ENCODE measurements at regions not wholly inside any gene's neighbourhood (a gene's known extent, or its start where the extent isn't known, plus 50 kb on each side); places are given as distances from the start of the nearest gene placed in this dataset.

DNA sequence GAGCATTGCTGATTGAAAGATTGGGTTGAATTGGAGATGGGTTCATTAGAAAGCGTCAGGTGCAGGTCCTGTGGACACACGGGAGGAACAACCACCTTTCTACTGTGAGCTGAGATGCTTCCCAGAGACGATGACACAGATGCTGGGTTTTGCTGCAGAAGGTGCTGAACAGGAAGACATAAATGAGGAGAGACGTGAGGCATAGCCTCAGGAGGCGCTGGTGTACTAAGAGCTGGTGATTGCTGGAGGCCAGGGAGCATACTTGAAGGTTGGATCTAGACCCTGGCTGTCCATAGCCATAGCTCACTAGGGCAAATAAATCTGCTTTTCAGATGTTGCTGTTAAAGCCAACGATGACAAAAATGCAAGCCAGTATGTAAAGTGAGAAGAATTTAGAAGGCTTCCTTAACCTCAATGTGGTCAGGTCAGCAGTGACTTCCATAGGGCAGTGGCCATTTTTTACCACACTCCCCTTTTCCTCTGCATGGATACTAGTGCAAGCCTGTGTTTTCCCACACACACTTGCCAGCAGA is 153.7 kb downstream of the SOX11 start:
- no peak for DNase-seq

DNA sequence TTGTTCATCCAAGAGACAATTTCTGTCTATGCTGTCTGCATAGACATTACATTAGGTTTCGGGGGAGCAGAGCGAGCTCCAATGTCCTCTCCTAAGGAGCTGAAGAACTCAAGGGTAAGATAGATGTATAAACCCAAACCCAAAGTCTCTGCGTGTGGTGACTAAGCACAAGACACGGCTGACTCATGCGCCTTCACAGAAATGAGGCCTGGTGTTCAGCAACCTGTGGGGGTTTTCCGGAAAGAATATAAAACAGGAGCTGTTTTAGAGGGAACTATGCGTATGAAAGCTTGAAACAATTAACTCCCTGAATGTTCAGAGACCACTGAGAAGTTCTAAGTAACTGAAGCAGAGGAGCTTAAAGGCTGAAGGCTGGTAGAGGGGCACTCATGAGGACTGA is 154.7 kb downstream of the SOX11 start:
- no peak for DNase-seq

DNA sequence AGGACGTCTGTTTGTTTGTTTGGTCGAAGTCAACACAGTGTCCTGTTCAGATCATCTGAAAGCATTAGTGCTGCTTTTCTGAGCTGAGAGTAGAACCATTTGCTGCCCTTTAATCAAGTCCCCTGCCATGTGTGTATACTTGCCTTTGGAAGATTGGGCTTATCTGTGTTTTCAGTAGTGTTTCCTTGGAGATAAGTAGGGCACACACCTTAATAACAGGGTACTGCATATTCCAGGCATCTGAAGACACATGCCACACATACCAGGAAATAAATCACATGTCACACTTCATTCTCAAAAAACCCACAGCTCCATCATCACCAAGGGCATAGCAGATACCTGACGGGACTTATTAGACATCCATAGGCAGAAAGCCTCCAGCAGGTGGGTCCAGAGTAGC is 157.4 kb downstream of the SOX11 start:
- DNase-seq: no peak

DNA sequence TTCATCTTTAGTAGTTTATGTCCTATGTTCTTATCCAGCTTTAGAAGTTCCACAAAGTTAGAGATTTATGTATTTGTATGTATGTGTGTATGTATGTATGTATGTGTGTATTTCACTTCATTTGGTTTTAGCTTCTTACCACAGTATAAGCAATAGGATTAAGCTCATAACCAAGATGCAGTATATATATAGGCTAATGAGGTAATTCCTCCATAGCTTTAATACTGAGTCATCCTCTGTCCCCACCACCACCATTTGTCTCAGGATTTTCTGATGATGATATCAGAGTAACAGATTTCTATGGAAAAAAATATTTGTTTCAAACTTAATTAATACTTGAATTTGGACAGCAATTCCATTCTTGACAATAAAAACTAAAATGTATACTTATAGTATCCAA is 159.2 kb downstream of the SOX11 start:
- no peak for DNase-seq

DNA sequence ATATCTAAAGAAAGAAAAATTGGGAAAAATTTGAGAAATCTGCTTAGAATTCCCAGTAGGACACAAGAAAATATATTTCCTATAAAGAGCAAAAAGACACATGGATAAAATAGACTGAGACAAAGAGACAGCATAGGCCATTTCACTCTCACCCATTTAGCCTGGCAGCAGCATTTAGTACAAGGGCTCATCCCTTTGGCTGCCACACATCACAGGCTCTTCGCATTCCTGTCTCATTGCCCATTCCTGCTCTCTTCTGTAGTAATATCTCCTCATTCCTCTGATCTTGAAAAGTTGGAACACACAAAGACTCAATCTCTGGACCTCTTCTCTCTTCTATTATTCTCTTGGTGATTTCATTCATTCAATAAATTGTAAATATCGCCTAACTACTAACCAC is 162.6 kb downstream of the SOX11 start:
- DNase-seq: no peak

DNA sequence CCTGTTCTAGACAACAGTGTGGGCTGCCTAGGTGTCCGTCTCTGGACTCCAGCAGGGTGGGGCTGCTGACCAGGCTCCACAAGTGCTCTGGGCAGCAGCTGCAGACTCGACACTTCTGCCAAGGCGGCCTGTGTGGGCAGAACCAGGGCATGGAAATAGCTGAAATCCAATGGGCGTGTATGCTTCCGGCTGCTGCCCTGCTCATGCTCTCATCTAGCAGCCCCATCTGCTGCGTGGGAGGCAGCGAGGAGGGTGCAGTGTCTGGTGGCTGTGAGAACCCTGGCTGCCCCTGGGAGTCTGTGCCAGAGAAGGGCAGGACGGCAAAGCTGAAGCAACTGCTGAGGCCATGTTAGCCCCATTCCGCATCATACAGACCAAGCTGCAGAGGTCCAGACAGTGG is 174.9 kb downstream of the SOX11 start:
- DNase-seq: no peak

DNA sequence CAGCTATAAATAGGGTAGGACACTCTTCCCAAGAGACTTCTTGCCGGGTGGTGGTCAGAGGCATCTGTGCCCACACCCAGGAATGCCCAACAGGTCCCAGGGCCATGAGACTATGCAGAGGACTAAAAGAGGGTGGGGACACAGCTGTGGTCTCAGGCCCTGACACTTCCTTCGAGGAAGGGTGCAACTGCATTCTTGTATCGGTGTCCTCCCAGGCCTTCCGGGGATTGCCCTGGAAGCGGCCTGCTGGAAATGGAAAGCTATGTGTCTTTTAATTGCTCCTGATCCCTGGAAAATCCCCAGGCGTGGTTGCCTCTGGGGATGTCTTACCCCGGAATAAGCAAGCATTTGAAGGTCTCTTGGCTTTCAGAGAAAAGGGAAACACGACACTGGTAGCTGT is 176.7 kb downstream of the SOX11 start:
- DNase-seq: no peak

DNA sequence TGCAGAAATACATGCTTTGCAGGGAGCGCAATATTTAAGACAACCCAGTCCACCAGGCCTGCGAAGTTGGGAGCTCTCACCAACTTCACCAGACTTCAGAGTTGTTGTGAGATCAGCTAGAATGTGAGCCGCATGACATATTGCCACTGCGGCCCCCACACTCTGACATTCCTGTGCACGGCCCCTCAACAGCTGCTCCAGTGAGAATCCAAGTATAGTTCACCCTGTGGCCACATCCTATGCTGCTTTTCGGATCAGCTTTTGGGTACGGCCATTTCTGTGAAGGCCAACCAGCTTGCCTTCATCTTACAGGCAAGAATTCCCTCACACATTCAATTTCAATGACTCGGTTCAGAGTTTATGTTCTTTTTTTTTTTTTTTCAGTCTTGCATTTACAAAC is 177.8 kb downstream of the SOX11 start:
- no peak for DNase-seq

DNA sequence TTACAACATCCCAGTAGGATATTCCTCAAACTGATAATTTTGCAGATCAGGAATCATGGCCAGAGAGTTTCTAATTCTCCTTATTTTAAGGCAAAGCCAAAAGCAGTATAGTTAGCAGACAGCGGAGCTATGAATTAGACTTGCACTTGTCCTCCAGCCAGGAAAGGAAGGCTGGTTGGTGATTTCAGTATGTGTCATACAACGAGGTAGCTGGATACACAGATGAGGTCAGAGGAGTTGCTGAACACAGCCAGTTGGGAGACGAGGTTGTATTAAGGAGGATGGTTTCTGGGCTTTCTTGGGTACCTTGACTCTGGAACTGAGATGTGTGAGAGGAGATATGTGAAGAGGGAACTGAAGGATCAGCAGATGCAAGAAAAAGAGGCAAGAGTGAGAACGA is 185.2 kb downstream of the SOX11 start:
- no peak for DNase-seq

DNA sequence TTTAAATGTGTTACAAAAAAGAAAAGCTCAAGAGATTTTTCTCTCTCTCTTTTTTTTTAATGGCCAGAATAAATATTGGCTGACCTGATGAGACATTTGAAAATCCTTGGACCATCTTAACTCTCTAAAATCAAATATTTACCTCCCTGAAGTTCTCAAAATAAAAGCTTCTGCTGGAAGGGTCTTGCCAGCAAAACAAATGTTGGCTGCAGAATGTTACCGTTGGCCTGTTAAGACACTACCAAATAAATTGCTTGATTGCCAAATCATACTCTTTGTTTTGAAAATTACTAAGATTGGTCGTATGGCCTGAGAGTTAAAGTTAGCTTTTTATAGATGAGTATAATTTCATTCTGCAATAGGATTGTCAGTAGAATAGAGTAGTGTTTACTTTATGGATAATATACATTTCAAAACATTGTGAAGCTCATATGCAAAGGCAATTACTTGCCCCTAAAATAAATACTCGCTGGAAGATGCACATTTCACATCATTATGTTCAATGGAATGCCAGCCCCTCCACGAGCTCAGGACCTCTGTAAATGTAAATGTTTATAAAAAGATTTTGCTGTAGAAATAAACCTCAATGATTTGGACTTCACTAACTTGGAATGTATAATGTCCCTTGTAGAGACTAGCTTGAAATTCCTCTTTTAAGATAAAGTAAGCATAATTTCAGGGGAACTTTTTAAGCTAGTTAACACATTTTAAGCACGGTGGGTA is 193.4 kb downstream of the SOX11 start:
- DNase-seq: no peak

DNA sequence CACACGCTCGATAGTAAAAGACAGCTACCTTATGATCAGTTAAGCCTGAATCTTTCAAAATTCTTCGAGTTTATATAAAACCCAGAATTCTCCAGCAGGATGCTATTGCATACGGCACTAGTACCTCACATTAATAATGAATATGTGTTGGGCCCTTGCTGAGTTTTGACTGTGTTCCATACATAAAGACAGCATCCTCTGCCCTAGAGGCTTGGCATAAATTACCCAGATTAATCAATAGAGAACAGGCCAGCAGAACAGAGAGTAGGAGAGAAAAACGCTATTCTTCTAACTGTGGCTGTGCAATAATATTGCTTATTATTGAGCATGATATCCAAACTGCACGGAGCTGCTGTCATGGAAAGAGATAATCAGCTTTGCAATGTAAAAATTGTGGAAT is 194.3 kb downstream of the SOX11 start:
- no peak for DNase-seq

DNA sequence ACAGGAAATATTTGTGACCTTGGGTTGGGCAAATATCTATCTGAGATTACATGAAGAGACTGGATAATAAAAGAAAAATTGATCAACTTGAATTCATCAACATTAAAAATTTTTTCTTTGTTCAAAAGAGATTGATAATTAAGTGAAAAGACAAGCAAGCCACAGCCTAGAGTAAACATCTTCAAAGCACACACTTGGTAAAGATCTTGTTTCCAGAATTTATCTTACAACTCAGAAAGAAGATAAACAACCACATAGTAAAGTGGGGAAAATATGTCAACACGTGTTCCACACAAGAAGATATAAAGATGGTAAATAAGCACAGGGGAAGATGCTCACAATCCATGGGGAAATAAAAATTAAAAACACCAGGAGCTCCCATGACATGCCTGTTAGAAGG is 195.9 kb downstream of the SOX11 start:
- DNase-seq: no peak

DNA sequence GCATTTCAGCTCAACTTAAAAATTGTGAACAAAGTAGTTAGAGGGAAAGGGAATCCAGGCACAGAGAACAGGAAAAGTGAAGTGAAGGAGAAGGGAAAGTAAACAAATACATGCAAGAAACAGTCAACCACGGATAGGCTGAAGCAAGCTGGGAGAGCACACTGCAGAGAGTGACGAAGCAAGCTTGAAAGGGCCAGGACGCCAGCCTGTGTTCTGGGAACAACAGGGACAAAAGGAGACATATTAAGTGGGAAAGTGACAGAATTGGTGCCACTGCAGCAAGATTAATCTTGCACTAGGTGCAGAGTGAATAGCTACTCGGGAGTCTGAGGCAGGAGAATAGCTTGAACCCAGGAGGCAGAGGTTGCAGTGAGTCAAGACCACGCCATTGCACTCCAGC is 197.3 kb downstream of the SOX11 start:
- DNase-seq: no peak

DNA sequence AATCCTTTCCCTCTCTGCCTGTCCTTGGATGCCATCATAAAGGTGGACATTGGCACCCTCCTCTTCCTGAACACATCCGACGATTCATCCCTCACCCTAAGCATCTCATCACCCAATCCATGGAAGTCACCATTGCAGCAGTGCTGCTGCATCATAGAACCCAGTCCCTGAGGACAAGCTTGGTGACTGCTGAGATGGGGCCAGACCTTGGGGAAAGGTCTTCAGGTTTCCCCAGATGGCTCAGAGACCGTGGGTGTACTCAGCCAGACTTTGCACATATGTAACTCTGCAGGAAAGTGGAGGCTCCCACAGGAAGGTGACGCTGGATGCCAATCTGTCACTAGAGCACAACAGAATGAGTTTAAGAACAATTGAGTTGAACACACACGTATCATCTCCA is 202.2 kb downstream of the SOX11 start:
- no peak for DNase-seq

DNA sequence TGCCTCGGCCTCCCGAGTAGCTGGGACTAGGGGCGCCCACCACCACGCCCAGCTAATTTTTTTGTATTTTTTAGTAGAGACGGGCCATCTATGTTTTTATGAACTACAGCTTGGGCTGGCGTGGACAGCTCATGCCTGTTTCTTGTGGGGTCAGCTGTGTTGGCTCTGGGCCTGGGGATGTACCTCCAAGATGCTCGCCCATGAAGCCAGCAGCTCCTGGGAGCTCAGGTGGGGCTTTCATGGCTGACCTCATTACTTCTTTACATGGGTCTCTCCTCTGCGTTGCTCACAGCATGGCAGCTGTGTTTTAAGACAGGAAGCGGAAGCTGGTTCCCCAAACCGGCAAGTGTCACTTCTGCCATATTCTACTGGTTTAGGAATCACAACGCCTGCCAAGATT is 203.1 kb downstream of the SOX11 start:
- DNase-seq: no peak

DNA sequence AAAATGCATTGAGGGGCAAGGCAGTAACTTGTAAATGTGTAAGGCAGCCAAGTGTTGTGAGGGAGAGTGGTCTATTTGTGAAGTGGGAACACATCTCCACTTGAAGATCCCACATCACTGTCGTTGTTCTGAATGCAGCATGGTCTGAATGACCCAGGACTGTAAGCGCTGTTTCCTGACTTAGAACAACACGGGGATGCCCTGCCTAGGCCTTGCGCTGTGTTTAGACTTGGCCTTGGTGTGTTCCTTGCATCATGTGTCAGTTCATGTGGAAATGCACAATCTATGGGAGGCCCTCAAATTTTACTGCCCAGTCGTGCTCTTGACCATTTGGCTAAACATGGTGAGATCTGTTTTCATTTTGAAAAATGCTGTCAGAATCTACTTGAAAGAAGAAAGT is 205.1 kb downstream of the SOX11 start:
- DNase-seq: no peak

DNA sequence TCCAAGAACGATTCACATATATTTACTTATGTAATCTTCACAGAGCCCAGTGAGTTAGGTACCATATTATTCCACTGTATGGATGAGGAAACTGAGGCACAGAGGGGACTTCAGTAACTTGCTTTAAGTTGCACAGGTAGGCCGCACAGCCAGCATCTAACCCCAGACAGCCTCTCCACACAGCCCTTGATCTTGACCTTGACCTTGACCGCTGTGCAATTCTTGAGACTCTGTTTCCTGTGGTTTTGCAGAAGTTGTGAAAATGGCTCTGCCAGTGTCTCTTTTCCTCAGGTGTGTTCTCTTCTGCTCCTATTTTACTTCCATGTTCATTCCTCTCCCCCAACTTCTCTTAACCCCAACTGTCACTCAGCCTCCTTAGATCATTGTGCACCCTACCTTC is 206.5 kb downstream of the SOX11 start:
- no peak for DNase-seq

DNA sequence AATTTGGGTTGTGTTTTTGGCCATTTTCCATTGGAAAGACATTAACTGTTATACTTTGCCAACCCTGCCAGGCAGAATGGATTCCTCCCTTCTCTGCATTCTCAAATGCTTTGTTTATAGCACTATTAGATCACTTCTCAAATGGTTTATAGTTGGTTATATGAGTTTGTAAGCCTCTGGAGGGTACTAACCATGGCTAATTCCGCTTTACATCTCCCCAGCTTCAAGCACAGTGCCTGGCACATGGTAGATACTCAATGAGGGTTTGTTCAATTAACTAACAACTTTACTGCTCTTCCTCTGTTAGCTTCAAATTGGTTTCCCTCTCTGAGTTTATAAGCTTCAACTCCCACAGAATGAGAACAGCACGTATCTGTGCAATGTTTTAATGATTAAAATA is 213.5 kb downstream of the SOX11 start:
- no peak for DNase-seq

DNA sequence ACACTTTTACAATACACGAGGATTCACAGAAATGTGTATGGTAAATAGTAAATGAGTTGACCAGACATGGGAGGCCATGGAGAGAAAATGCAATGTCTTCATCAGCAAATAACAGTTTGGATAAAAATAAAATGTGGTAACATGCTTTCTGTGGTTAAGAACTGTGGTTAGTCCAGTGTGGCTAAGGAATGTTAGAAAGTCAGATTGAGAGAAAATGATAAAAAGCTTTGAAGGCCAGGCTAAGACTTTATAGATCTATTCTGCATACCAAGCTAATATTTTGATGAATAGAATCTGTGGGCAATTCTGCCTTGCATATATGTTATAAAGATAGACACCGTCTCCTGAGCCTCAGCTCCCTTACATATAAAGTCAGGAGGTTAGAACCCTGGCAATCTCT is 215.9 kb downstream of the SOX11 start:
- DNase-seq: no peak

DNA sequence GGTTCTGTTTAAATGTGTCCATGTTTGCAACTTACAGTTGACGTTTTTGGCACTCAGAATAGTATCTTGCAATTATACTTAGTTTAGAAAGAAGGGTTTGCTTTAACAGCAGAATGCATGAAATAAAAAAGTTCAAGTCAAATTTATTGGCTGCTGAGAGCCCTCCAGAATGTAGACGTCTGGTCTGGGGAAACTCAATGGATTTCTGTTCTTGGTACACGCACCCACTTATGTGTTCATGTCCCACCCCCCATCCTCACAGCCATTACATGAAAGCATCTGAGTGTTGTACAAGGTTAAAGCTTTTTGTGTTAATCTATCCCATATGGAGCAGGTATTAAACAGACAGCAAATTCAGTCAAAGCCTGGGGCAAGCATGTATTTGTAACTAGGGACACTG is 219.5 kb downstream of the SOX11 start:
- DNase-seq: no peak

DNA sequence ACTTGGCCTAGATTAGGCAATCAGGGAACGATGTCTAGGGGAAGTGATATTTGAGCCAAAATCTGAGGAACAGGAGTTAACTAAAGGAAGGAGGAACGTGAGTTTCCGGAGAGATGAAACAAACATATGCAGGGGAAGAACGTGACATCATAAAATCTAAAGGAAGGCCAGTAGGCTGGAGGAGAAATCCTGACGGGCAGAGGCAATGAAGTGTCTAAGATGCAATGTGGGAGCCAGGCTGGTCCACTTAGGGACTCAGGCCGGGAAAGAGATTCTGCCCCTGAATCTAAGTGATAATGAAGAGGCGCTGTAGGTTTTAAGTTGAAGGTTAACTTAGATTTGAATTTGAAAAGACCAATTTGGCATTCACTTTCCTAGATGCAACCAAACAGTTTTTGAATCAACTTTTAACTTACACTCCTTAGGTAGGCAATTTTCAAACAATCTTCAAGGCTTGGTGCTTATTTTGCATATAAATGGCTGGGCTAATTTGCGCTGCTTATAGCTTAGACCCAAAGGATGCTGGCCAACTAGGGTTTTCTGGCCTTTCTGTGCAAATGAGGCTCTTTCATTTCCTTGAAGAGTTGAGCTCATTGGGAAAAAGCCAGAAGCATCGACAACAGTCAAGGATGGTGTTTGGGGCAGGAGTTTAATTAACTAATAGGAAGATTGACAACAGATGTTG is 221.7 kb downstream of the SOX11 start:
- no peak for DNase-seq

DNA sequence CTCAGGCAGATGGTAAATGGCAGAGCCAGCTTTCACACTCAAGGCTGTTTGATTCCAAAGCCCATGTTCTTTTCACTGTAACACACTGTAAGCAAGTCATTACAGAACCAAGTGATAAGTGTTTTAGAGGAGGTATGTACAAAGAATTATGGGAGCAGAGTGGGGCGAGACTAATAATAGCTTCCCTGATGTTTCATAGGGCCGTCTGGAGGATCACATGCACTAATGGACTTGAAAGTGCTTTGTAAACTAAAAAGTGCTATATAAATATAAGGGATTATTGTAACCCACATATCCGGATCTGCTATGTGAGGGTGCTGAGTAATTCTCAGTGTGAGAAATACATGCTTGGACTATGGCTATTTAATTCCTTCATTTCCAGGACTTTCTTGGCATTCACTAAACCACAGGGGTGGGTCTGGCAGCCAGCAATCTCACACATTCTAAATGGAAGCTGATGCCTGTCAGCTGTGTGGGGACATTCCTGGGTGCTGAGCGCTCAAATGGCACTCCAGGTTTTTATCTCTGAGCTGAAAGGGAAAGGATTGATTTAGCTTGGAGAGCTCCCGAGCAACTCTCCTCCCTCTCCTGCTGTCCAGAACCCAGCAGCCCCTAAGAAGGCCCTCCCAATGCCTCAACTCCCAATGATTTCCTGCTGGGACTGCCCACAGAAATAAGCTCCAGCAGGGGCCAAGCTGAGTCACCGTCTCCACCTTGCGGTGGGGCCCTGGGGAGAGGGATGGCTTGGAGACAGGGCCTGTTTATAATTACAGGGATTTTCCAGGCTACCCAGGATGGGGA is 222.8 kb downstream of the SOX11 start:
- no peak for DNase-seq

DNA sequence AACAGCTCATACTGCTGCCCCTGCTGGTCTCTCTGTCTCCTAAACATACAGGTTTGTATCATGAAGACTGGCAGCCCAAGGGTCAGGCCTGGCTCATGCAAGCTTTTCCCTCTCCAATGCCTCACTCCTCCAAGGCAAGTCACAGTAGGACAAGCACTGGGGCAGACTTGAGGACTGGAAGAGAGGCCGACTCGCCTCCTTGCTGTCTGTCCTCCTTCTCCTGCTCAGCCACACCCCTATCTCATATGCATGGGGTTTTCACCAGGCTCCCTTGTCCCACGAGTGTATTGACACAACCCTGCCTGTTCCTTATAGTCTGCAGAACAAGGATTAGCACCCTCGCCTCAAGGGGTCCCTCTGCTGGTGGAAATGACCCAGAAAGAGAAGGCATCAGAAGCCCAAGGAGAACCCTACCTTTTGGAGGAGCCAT is 223.7 kb downstream of the SOX11 start:
- peak; percentile 20 for DNase-seq

DNA sequence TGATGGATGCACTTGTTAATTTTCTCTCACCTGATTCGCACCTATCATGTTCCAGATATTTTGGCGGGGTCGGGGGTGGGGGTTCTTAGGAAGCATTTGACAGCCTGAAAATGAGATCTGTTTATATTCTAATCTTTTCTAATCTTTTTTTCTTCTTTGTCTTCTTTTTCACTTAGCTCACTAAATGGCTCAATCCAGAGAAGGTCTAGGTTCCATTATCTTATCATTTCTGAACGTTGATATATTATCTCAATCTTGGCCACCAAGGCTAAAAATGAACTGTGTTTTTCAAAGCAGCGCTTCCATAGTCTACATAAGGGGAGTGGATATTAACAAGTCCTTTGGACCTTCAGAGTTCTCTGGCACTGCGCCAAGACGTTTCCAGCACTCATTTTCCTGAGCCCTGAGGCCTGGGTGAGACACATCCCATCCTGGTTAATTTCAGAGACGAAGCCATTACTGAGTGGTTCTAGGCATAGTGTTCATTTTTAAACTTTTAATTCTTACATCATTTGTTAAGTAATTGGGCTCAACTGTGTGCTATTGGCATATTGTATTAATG is 229.0 kb downstream of the SOX11 start:
- DNase-seq: no peak

All from NCI-H2081 treated with DMSO at 0.1 percent for 48 hours (cell line).